Fibroblast of lung (primary cell): ENCODE measurements at regions not wholly inside any gene's neighbourhood (a gene's known extent, or its start where the extent isn't known, plus 50 kb on each side); places are given as distances from the start of the nearest gene placed in this dataset.

Experiments used
- EZH2 ChIP-seq: IDR thresholded peaks from 2 replicates; pipeline ENCODE4 v1.5.1; 2012; ENCODE audit warnings: low read length, control low read depth, mild to moderate bottlenecking; ENCODE audit errors: missing control alignments
- TF ChIP-seq, protein P1 (sequence below), 2 donors: IDR thresholded peaks in 1 of 2; conservative IDR thresholded peaks in 1 of 2; 1 replicate in 1 of 2; 2 replicates in 1 of 2; pipeline ENCODE4 v1.5.1; 2011 to 2012; ENCODE audit warnings: low read length in 2 of 2, control low read depth in 1 of 2, inconsistent platforms in 1 of 2, low read depth in 1 of 2, mild to moderate bottlenecking in 1 of 2

DNA sequence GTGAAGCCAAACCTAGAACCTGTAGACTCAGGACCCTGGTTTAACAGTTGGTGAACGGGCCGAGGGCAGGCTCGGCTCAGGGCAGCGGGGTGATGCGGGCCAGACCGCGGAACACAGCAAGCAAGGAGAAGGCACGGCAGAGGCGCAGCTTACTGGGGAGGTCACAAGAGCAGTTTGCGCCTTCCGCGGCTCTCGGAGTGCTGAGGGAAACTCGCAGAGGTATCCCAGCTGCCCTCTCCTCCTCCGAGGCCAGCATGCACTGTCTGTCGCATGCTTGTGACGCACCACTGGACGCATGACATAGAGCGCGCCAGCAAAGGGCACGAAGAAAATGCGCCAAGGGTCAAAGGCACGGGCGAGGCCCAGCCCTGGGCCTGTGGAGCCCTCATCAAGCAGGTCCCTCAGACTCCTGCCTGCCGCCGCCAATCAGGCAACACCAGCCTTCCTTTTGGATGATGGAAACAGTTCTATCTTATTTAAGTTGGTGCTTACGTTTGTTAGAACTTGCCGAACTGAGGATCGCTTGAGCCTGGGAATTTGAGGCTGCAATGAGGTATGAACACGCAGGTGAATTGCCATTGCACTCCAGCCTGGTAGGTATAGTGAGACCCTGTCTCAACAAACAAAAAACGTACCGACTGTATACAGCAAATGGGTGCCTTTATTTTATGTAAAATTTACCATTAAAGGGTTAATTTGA, 574.3 kb upstream of the GHITM start:
- TF ChIP-seq, protein P1, sequence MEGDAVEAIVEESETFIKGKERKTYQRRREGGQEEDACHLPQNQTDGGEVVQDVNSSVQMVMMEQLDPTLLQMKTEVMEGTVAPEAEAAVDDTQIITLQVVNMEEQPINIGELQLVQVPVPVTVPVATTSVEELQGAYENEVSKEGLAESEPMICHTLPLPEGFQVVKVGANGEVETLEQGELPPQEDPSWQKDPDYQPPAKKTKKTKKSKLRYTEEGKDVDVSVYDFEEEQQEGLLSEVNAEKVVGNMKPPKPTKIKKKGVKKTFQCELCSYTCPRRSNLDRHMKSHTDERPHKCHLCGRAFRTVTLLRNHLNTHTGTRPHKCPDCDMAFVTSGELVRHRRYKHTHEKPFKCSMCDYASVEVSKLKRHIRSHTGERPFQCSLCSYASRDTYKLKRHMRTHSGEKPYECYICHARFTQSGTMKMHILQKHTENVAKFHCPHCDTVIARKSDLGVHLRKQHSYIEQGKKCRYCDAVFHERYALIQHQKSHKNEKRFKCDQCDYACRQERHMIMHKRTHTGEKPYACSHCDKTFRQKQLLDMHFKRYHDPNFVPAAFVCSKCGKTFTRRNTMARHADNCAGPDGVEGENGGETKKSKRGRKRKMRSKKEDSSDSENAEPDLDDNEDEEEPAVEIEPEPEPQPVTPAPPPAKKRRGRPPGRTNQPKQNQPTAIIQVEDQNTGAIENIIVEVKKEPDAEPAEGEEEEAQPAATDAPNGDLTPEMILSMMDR (conservative IDR thresholded peaks at IDR 0.05 in 1 of 2, IDR thresholded peaks at IDR 0.05 in 1 of 2; ENCODE audit: low read depth in 1 of 2, low read length in 2 of 2), result no peak
- no peak for TF ChIP-seq EZH2
